HepG2 (cell line): ENCODE measurements at regions not wholly inside any gene's neighbourhood (a gene's known extent, or its start where the extent isn't known, plus 50 kb on each side); places are given as distances from the start of the nearest gene placed in this dataset.

Source experiments
- ATAC-seq: fragments of 200-7000 bp; cut with Tn5 transposase; 3 replicates; pipeline ENCODE4 v1.9.1; 2020; ENCODE audit warnings: mild to moderate bottlenecking, moderate library complexity
- BruUV-seq: library from RNA; stranded (reverse); fragments of 400-500 nt; replicated peaks from 2 replicates; lab custom pipeline; 2021; lab: Mats Ljungman, UMichigan
- CTCF ChIA-PET: fragments of 300-600 bp; formaldehyde crosslinking; extraction: SDS; loops from one replicate; lab custom pipeline; 2021; ENCODE audit warnings: low total read pairs, inconsistent platforms, low intra/inter-chr PET ratio; lab: Yijun Ruan, JAX
- POLR2A ChIA-PET: fragments of 350-600 bp; sonication (Branson Sonifier 250); formaldehyde crosslinking; loops from one replicate; lab custom pipeline; 2020; ENCODE audit warnings: antibody characterized with exemption, inconsistent platforms; lab: Yijun Ruan, JAX
- DNase-seq: peaks from one replicate; pipeline ENCODE4 v3.0.0-alpha.2; 2015; ENCODE audit warnings: low spot score
- FAIRE-seq: peaks from 3 replicates; lab custom pipeline; 2011; peaks lifted over from hg19 to GRCh38; lab: Jason Lieb, UNC
- H2AFZ ChIP-seq: one replicate; pipeline ENCODE4 v1.6.1; 2011; ENCODE audit warnings: low read length, inconsistent platforms
- H3K27ac ChIP-seq: fragments of 300-600 bp; 3 replicates; pipeline ENCODE4 v1.8.0; 2011; ENCODE audit warnings: mixed run types, mild to moderate bottlenecking, mixed read lengths, low read length, inconsistent platforms; ENCODE audit not compliant: insufficient read depth; ENCODE audit errors: extremely low read length
- H3K27me3 ChIP-seq, 2 experiments: fragments of 200-600 bp in 1 of 2; 2 replicates in 1 of 2; 3 replicates in 1 of 2; pipeline versions ENCODE4 v1.6.0 to v1.8.0; 2011; ENCODE audit warnings: low read length in 2 of 2, mild to moderate bottlenecking in 2 of 2, moderate library complexity in 2 of 2, inconsistent platforms in 1 of 2; ENCODE audit not compliant: insufficient read depth in 2 of 2, control insufficient read depth in 1 of 2
- H3K36me3 ChIP-seq, 2 experiments: fragments of 200-600 bp in 1 of 2; replicated peaks in 1 of 2; 2 replicates in 1 of 2; 3 replicates in 1 of 2; pipeline versions ENCODE4 v1.5.1 to v1.8.0; 2011; ENCODE audit warnings: low read length in 2 of 2, inconsistent platforms in 1 of 2; ENCODE audit not compliant: insufficient read depth in 2 of 2, control insufficient read depth in 1 of 2
- H3K4me1 ChIP-seq: 2 replicates; pipeline ENCODE4 v1.5.1; 2012; ENCODE audit warnings: low read length, inconsistent platforms; ENCODE audit not compliant: insufficient read depth
- H3K4me2 ChIP-seq: 2 replicates; pipeline ENCODE4 v1.6.0; 2011; ENCODE audit warnings: low read depth, low read length, inconsistent platforms
- H3K4me3 ChIP-seq, 3 experiments: fragments of 200-600 bp in 1 of 3; sonication (generic), shearing (Covaris generic) in 1 of 3; replicated peaks in 1 of 3; 2 replicates each; pipeline ENCODE4 v1.5.1; 2011 to 2016; ENCODE audit warnings: low read length in 3 of 3, inconsistent platforms in 2 of 3, low read depth in 2 of 3, mild to moderate bottlenecking in 2 of 3, control low read depth in 1 of 3, mixed read lengths in 1 of 3; ENCODE audit not compliant: insufficient read depth in 1 of 3
- H3K79me2 ChIP-seq: one replicate; pipeline ENCODE4 v1.6.1; 2011; ENCODE audit warnings: low read length, inconsistent platforms; ENCODE audit not compliant: insufficient read depth
- H3K9ac ChIP-seq: 2 replicates; pipeline ENCODE4 v1.6.0; 2011; ENCODE audit warnings: mild to moderate bottlenecking, low read depth, low read length, inconsistent platforms; ENCODE audit not compliant: insufficient read depth
- H3K9me3 ChIP-seq: 2 replicates; pipeline ENCODE4 v1.5.1; 2012; ENCODE audit warnings: mild to moderate bottlenecking, low read length
- H4K20me1 ChIP-seq: 2 replicates; pipeline ENCODE4 v1.6.0; 2011; ENCODE audit warnings: inconsistent platforms, mild to moderate bottlenecking, low read length, moderate library complexity; ENCODE audit not compliant: insufficient read depth
- THAP8 ChIP-seq: sonication (generic); formaldehyde crosslinking; IDR thresholded peaks from 2 replicates; pipeline ENCODE4 v1.5.1; 2020; ENCODE audit warnings: missing genetic modification reagents, mild to moderate bottlenecking, borderline replicate concordance
- YEATS4 ChIP-seq: sonication (generic); formaldehyde crosslinking; IDR thresholded peaks from 2 replicates; pipeline ENCODE4 v1.4.0; 2020; ENCODE audit warnings: missing genetic modification reagents, borderline replicate concordance
- ZBTB20 ChIP-seq: sonication (generic); formaldehyde crosslinking; IDR thresholded peaks from 2 replicates; pipeline ENCODE4 v1.8.1; 2023; ENCODE audit warnings: missing genetic modification reagents, low read depth, mild to moderate bottlenecking, borderline replicate concordance
- ZNF414 ChIP-seq: sonication (generic); formaldehyde crosslinking; IDR thresholded peaks from 2 replicates; pipeline ENCODE4 v1.5.0; 2020; ENCODE audit warnings: missing genetic modification reagents
- ZNF607 ChIP-seq: sonication (generic); formaldehyde crosslinking; IDR thresholded peaks from 2 replicates; pipeline ENCODE4 v1.5.1; 2020; ENCODE audit warnings: missing genetic modification reagents, mild to moderate bottlenecking, borderline replicate concordance
- ZUFSP ChIP-seq: sonication (generic); formaldehyde crosslinking; IDR thresholded peaks from 2 replicates; pipeline ENCODE4 v1.9.0; 2021; ENCODE audit warnings: missing genetic modification reagents, mild to moderate bottlenecking, borderline replicate concordance
- WGBS: methylation state at CpG from one replicate; pipeline ENCODE4 v1.1.6; 2017; ENCODE audit warnings: low lambda C conversion rate; 5-methylcytosine and 5-hydroxymethylcytosine counted together
- in situ Hi-C: cut with HindIII; loops from 2 replicates; pipeline ENCODE4 v1.10.0; 2017; ENCODE audit warnings: low pct_unique_long_range_greater_than_20kb; ENCODE audit not compliant: extremely low pct_ligation_motif_present
- intact Hi-C: fragments of 100-400 bp; cut with micrococcal nuclease; formaldehyde crosslinking; loops from one replicate; pipeline ENCODE4 v1.10.0; 2022; ENCODE audit not compliant: unreplicated experiment
- TF ChIP-seq, protein P1 (sequence below): sonication (generic); formaldehyde crosslinking; IDR thresholded peaks from 2 replicates; pipeline ENCODE4 v1.4.0; 2020; ENCODE audit warnings: missing genetic modification reagents
- TF ChIP-seq, protein P2 (sequence below): sonication (generic); formaldehyde crosslinking; IDR thresholded peaks from 2 replicates; pipeline ENCODE4 v1.9.0; 2021; ENCODE audit warnings: mild to moderate bottlenecking, missing genetic modification reagents

DNA sequence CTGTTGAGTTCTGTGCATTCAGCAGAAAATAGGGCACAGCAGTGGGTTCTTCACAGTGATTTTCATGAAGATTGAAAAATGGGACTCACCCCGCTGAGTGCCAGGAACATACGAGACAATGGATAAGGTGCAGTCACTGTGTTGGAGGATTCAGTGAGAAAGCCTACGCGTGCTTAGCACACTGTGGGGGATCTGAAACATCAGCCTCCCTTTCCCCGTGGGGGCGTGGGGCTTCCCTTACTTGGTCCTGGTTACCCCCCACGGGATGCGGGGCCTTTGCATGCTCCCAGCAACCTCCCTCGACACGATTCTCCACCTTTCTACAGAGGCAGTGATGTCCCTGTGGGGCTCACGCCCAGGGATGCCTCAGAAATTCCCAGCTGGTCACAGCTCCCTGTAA, 252.2 kb upstream of the C1orf174 start:
- peaks cover 5 to 16% of the 10 kb centered on the region in 2 experiments; a peak in 4 of 5 replicates for H3K27me3 ChIP-seq
- no peaks in the 10 kb centered on the region for H4K20me1 ChIP-seq
- no peak overlapping the region for H3K27ac ChIP-seq
- ChIA-PET POLR2A (no interaction called here), CTCF (no interaction called here)
- no peak overlapping the region for H3K4me2 ChIP-seq
- intact Hi-C loops (no loop called here), in situ Hi-C loops (no loop called here)
- whole genome bisulfite sequencing: 35% methylated on average over 11 of the region's 11 CpGs
- BruUV-seq: no TSS peak
- no peaks in the 10 kb centered on the region for H3K4me1 ChIP-seq
- no peaks in the 10 kb centered on the region for H3K9me3 ChIP-seq
- no peaks in the 10 kb centered on the region for H3K36me3 ChIP-seq
- no peak overlapping the region for H3K4me3 ChIP-seq
- H2AFZ ChIP-seq: no peak overlapping the region
- DNase-seq (no peak), ATAC-seq (no peak), FAIRE-seq (no peak)
- no peak overlapping the region for H3K9ac ChIP-seq
- no peaks in the 10 kb centered on the region for H3K79me2 ChIP-seq
- TF ChIP-seq ZUFSP (CRISPR knock-in tag): no peak
- no peak for TF ChIP-seq ZNF607
- TF ChIP-seq ZBTB20: no peak
- TF ChIP-seq THAP8 (CRISPR knock-in tag): no peak
- TF ChIP-seq, protein P1, sequence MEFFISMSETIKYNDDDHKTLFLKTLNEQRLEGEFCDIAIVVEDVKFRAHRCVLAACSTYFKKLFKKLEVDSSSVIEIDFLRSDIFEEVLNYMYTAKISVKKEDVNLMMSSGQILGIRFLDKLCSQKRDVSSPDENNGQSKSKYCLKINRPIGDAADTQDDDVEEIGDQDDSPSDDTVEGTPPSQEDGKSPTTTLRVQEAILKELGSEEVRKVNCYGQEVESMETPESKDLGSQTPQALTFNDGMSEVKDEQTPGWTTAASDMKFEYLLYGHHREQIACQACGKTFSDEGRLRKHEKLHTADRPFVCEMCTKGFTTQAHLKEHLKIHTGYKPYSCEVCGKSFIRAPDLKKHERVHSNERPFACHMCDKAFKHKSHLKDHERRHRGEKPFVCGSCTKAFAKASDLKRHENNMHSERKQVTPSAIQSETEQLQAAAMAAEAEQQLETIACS: no peak
- TF ChIP-seq ZNF414 (CRISPR knock-in tag): no peak
- no peak for TF ChIP-seq YEATS4 (CRISPR knock-in tag)
- TF ChIP-seq, protein P2, sequence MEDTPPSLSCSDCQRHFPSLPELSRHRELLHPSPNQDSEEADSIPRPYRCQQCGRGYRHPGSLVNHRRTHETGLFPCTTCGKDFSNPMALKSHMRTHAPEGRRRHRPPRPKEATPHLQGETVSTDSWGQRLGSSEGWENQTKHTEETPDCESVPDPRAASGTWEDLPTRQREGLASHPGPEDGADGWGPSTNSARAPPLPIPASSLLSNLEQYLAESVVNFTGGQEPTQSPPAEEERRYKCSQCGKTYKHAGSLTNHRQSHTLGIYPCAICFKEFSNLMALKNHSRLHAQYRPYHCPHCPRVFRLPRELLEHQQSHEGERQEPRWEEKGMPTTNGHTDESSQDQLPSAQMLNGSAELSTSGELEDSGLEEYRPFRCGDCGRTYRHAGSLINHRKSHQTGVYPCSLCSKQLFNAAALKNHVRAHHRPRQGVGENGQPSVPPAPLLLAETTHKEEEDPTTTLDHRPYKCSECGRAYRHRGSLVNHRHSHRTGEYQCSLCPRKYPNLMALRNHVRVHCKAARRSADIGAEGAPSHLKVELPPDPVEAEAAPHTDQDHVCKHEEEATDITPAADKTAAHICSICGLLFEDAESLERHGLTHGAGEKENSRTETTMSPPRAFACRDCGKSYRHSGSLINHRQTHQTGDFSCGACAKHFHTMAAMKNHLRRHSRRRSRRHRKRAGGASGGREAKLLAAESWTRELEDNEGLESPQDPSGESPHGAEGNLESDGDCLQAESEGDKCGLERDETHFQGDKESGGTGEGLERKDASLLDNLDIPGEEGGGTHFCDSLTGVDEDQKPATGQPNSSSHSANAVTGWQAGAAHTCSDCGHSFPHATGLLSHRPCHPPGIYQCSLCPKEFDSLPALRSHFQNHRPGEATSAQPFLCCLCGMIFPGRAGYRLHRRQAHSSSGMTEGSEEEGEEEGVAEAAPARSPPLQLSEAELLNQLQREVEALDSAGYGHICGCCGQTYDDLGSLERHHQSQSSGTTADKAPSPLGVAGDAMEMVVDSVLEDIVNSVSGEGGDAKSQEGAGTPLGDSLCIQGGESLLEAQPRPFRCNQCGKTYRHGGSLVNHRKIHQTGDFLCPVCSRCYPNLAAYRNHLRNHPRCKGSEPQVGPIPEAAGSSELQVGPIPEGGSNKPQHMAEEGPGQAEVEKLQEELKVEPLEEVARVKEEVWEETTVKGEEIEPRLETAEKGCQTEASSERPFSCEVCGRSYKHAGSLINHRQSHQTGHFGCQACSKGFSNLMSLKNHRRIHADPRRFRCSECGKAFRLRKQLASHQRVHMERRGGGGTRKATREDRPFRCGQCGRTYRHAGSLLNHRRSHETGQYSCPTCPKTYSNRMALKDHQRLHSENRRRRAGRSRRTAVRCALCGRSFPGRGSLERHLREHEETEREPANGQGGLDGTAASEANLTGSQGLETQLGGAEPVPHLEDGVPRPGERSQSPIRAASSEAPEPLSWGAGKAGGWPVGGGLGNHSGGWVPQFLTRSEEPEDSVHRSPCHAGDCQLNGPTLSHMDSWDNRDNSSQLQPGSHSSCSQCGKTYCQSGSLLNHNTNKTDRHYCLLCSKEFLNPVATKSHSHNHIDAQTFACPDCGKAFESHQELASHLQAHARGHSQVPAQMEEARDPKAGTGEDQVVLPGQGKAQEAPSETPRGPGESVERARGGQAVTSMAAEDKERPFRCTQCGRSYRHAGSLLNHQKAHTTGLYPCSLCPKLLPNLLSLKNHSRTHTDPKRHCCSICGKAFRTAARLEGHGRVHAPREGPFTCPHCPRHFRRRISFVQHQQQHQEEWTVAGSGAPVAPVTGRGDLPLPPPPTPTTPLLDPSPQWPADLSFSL (CRISPR knock-in tag): no peak
